ENCODE measurements at regions not wholly inside any gene's neighbourhood (a gene's known extent, or its start where the extent isn't known, plus 50 kb on each side); places are given as distances from the start of the nearest gene placed in this dataset.

GRCh38 chr10:83312570-83312969, 826.7 kb upstream of the GHITM start:
- no peaks in the 10 kb centered on the region for H3K27me3 ChIP-seq (ENCODE audit: insufficient read depth, low read length)
- H3K27ac ChIP-seq (ENCODE audit: low read depth, low read length) = no peak overlapping the region
- H2AFZ ChIP-seq (ENCODE audit: low read depth, low read length, poor library complexity, severe bottlenecking) = no peak overlapping the region
- ChIA-PET POLR2A (no interaction called here), RAD21 (ENCODE audit: low non-redundant PET in 1 of 2, low total read pairs in 2 of 2, uncharacterized antibody in 2 of 2, unreplicated experiment in 2 of 2) (no interaction called here), CTCF (no interaction called here)
- no peak overlapping the region for H3K9ac ChIP-seq (ENCODE audit: low read length)
- H3K79me2 ChIP-seq (ENCODE audit: insufficient read depth, low read length) = no peaks in the 10 kb centered on the region
- no peak for TF ChIP-seq SIN3A (IDR thresholded peaks at IDR 0.05; ENCODE audit: low read depth)
- no peak for TF ChIP-seq RAD21 (IDR thresholded peaks at IDR 0.05; ENCODE audit: low read depth)
- TF ChIP-seq POLR2AphosphoS5 (IDR thresholded peaks at IDR 0.05; ENCODE audit: low read depth, low read length) = no peak
- ATAC-seq (no peak), DNase-seq (ENCODE audit: low read depth, low spot score) (no peak)
- no peaks in the 10 kb centered on the region for H3K36me3 ChIP-seq (ENCODE audit: control insufficient read depth in 1 of 2, insufficient read depth in 2 of 2, low read length in 2 of 2)
- no peaks in the 10 kb centered on the region for H4K20me1 ChIP-seq (ENCODE audit: insufficient read depth)
- H3K4me3 ChIP-seq (replicated peaks in 1 of 2; ENCODE audit: low read depth in 1 of 2, low read length in 2 of 2) = no peak overlapping the region
- no peaks in the 10 kb centered on the region for H3K4me1 ChIP-seq (ENCODE audit: control insufficient read depth in 1 of 2, insufficient read depth in 2 of 2, low read length in 2 of 2)
- H3K4me2 ChIP-seq (ENCODE audit: low read length) = no peak overlapping the region
- intact Hi-C loops (cut with micrococcal nuclease) = no loop called here
- peaks cover 8 to 43% of the 10 kb centered on the region in 2 experiments; a peak in 2 of 4 replicates for H3K9me3 ChIP-seq (ENCODE audit: control insufficient read depth in 1 of 2, insufficient read depth in 1 of 2, low read depth in 1 of 2, low read length in 2 of 2)
- H3K9me2 ChIP-seq (ENCODE audit: insufficient read depth) = no peaks in the 10 kb centered on the region
- no TSS peak for BruUV-seq (replicated peaks)

DNA sequence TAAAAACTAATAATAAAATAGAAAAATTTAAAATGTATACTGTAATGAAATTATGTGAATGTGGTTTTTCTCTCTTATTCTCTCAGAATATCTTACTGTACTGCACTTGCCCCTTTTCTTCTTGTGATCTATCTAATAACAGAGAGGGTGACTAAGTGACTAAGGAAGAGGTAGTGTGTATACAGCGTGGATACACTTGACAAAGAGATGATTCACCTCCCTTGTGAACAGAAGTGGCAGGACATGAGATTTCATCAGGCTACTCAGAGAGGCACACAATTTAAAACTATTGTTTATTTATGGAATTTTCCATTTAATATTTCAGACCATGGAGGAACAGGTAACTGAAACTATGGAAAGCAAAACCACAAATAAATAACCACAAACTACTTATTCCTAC, 806.6 kb upstream of the GHITM start:
- Histone ChIP-seq H3K9ac (ENCODE audit: low read length) (no peak overlapping the region), H3K4me2 (ENCODE audit: low read length) (no peak overlapping the region), H3K27ac (ENCODE audit: low read depth, low read length) (no peak overlapping the region), H3K4me1 (ENCODE audit: control insufficient read depth in 1 of 2, insufficient read depth in 2 of 2, low read length in 2 of 2) (no peaks in the 10 kb centered on the region), H3K9me2 (ENCODE audit: insufficient read depth) (no peaks in the 10 kb centered on the region), H4K20me1 (ENCODE audit: insufficient read depth) (no peaks in the 10 kb centered on the region), H3K79me2 (ENCODE audit: insufficient read depth, low read length) (no peaks in the 10 kb centered on the region), H3K9me3 (ENCODE audit: control insufficient read depth in 1 of 2, insufficient read depth in 1 of 2, low read depth in 1 of 2, low read length in 2 of 2) (peaks cover 14 to 15% of the 10 kb centered on the region in 2 experiments; a peak in 2 of 4 replicates), H3K36me3 (ENCODE audit: control insufficient read depth in 1 of 2, insufficient read depth in 2 of 2, low read length in 2 of 2) (no peaks in the 10 kb centered on the region), H3K27me3 (ENCODE audit: insufficient read depth, low read length) (no peaks in the 10 kb centered on the region), H3K4me3 (replicated peaks in 1 of 2; ENCODE audit: low read depth in 1 of 2, low read length in 2 of 2) (no peak overlapping the region), H2AFZ (ENCODE audit: low read depth, low read length, poor library complexity, severe bottlenecking) (no peak overlapping the region)
- ChIA-PET RAD21 (ENCODE audit: low non-redundant PET in 1 of 2, low total read pairs in 2 of 2, uncharacterized antibody in 2 of 2, unreplicated experiment in 2 of 2) (no interaction called here), POLR2A (no interaction called here), CTCF (no interaction called here)
- DNase-seq (ENCODE audit: low read depth, low spot score) (no peak), ATAC-seq (no peak)
- TF ChIP-seq YY1 (IDR thresholded peaks at IDR 0.05; ENCODE audit: extremely low read depth, insufficient replicate concordance, low read depth, low read length) = no peak
- TF ChIP-seq, protein P1, sequence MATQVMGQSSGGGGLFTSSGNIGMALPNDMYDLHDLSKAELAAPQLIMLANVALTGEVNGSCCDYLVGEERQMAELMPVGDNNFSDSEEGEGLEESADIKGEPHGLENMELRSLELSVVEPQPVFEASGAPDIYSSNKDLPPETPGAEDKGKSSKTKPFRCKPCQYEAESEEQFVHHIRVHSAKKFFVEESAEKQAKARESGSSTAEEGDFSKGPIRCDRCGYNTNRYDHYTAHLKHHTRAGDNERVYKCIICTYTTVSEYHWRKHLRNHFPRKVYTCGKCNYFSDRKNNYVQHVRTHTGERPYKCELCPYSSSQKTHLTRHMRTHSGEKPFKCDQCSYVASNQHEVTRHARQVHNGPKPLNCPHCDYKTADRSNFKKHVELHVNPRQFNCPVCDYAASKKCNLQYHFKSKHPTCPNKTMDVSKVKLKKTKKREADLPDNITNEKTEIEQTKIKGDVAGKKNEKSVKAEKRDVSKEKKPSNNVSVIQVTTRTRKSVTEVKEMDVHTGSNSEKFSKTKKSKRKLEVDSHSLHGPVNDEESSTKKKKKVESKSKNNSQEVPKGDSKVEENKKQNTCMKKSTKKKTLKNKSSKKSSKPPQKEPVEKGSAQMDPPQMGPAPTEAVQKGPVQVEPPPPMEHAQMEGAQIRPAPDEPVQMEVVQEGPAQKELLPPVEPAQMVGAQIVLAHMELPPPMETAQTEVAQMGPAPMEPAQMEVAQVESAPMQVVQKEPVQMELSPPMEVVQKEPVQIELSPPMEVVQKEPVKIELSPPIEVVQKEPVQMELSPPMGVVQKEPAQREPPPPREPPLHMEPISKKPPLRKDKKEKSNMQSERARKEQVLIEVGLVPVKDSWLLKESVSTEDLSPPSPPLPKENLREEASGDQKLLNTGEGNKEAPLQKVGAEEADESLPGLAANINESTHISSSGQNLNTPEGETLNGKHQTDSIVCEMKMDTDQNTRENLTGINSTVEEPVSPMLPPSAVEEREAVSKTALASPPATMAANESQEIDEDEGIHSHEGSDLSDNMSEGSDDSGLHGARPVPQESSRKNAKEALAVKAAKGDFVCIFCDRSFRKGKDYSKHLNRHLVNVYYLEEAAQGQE (IDR thresholded peaks at IDR 0.05; ENCODE audit: low read depth) = no peak
- no peak for TF ChIP-seq RAD21 (IDR thresholded peaks at IDR 0.05; ENCODE audit: low read depth)
- TF ChIP-seq, protein P2, sequence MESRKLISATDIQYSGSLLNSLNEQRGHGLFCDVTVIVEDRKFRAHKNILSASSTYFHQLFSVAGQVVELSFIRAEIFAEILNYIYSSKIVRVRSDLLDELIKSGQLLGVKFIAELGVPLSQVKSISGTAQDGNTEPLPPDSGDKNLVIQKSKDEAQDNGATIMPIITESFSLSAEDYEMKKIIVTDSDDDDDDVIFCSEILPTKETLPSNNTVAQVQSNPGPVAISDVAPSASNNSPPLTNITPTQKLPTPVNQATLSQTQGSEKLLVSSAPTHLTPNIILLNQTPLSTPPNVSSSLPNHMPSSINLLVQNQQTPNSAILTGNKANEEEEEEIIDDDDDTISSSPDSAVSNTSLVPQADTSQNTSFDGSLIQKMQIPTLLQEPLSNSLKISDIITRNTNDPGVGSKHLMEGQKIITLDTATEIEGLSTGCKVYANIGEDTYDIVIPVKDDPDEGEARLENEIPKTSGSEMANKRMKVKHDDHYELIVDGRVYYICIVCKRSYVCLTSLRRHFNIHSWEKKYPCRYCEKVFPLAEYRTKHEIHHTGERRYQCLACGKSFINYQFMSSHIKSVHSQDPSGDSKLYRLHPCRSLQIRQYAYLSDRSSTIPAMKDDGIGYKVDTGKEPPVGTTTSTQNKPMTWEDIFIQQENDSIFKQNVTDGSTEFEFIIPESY (IDR thresholded peaks at IDR 0.05; ENCODE audit: extremely low read depth, insufficient replicate concordance, low read length) = no peak
- TF ChIP-seq CEBPB (IDR thresholded peaks at IDR 0.05; ENCODE audit: low read depth) = no peak
- TF ChIP-seq EGR1 (IDR thresholded peaks at IDR 0.05; ENCODE audit: low read depth) = no peak
- TF ChIP-seq EZH2 (IDR thresholded peaks at IDR 0.05) = no peak
- intact Hi-C loops (cut with micrococcal nuclease) = no loop called here
- no TSS peak for BruUV-seq (replicated peaks)

Data from HCT116 (cell line).